GM21786 (cell line): ENCODE measurements at regions not wholly inside any gene's neighbourhood (a gene's known extent, or its start where the extent isn't known, plus 50 kb on each side); places are given as distances from the start of the nearest gene placed in this dataset.

Experiments
- ATAC-seq: cut with Tn5 transposase; IDR thresholded peaks from one replicate; pipeline ENCODE4 v1.9.1; 2021; ENCODE audit not compliant: unreplicated experiment

DNA sequence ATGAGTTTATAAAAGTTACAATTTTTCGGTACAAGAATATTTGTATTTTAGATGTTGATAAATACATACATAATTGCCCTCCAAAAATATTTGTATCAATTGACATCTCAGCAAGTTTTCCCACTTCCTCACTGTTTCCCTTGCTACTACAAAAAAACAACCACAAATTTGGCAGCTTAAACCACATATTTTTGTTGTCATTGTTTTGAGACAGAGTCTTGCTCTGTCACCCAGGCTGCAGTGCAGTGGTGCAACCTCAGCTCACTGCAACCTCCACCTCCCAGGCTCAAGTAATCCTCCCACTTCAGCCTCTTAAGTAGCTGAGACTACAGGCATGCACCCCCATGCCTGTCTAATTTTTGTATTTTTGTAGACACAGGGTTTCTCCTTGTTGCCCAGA, 162.8 kb upstream of the RARB start:
- ATAC-seq = no peak

DNA sequence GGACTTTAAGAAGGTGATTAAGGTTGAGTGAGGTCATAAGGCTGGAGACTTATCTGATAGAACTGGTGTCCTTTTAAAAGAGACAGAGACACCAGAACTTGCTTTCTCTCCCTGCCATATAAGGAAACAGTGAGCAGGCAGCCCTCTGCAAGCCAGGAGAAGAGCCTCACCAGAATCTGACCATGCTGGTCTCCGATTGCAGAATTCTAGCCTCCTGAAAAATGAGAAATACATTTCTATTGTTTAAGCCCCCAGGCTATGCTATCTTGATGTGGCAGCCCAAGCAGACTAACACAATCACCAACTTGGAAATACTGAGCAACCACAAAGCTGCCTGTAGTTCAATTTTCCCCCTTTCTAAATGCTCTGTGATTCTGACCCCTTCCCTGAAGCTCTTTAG, 161.4 kb upstream of the RARB start:
- ATAC-seq = no peak

DNA sequence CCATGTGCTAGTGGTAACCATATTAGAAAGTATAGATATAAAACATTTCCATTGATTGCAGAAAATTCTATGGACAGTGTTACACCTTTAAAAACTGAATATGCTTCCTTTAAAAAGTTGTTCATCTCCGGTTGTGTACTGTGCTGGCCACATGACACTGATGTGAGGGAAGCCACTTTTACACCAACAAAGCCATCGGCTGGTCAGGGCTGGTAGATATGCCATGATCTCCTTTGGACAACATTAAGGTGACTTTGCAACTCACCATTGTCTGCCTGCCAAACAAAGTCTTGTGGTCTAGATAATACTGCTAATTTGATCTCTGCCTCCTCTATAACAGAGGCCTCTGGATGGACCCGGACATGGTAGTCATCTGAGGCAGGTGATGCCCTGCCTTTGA, 156.0 kb upstream of the RARB start:
- no peak for ATAC-seq

DNA sequence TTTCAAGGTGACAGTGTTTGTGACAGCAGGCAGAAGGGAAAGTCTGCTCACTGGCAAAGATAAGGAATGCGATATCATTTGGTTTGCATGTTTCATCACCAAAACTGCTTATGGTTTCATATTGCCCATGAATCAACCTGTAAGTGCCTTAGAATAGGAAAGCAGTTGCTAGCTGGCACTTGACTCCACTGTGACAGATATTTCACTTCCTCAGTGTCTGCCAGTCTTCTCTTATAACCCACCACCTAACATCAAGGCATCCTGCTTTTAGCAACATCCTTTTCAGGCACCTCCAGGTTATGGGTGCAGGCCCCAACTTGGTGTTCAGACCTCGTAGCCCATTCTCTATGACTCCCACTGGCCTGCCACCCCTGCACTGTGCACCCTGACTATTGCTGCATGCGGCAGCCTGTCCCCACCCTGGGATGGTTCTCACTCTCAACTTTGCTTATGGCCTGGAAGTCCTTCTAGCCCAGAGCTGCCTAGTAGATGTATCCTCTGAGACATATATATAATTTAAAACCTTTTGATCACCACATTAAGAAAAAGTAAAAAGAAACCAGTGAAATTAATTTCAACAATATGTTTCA, 154.4 kb upstream of the RARB start:
- no peak for ATAC-seq

DNA sequence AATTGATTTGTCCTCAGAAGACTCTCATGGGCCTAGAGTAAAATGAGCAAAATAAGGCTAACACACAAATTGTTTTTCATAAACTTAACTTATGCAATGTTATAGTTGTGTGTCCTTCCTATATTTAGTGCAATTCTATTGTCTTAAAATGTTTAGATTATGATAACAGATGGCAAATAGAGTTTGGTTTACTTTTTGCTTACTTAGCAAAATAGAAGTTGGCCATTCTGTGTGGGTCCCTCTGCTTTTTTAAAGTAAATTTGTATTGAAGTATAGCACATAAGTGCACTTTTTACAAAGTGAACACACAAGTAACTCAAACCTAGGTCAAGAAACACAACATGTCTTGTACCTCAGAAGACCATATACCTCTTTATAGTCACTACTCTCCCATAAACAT, 150.6 kb upstream of the RARB start:
- no peak for ATAC-seq

DNA sequence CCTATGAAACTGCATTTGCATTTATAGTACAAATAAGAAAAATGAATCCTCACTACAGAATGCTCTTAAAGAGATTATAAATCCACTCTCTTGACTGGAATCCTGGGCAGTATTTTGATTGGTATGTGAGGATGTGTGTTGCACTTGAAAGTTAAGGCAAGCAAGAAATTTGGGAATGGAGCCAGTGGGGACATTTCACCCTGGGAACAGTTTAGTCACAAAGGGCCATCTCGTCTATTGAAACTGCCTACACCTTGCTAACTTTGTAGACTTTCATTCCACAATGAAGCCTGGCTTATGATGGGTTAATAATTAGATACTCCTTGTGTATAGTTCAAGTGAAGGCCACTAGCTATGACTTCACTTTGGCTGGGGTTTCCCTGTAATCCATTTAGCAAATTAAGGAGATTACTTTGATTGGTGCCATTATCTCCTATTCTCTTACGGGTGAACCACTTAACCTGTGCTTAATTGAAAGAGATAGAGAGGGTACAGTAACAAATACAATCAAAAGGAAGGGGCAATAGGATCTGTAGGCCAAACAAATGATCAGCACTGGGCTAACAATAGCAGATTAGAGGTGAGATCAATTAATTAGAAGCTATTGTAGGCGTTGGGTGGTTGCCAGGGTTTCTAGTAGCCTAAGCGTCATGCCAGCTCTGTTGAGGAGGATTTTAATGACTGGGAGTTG, 146.9 kb upstream of the RARB start:
- ATAC-seq = no peak

DNA sequence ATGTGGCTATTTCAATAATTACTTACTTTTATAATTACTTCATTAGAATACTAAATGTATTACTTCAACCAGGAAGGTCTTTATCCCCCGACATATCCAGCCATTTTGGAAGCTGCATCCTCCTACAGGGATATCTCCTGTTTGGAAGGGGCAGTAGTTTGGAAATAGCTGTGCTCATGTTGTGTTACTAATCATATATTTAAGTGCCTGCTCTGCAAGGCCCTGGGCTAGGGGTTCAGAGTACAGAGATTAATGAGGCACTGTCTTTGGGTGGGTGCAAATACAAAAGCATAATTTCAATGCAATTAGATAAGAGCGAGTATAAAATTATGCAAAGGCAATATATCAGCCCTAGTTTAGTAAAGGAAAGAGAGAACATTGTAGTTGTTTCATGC, 146.3 kb upstream of the RARB start:
- ATAC-seq = no peak

DNA sequence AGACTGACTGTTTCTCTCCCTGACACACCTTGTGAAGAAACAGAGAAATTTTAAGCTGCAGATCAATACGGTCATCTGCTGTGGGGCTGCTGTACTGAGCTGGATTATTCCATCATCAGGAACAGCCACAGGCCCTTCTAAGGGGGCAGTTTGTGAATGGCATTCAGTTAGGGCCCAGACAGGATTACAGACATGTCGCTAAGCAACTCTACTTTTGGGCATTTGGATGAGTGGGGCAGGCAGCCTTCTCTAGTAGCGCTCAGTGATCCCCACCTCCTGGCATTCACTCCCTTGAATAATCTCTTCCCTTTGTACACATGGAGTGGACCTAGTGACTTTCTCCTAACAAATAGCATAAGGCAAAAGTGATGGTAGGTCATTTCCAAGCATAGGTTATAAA, 144.4 kb upstream of the RARB start:
- no peak for ATAC-seq

DNA sequence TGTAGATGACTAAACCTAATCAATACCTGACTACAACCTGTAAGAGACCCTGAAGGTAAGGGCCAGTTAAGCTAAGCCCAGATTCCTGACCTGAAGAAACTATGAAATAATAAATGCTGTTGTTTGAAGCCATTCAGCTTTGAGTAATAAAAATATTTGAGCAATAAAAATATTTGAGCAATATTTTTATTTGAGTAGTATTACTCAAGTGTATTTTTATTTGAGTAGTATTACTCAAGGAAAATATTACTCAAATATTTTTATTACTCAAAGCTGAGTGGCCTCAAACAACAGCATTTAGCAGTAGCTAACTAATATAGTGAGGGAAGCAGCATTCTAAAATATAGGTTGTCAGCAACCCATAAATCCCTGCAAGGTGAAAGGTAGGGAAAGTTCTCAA, 143.8 kb upstream of the RARB start:
- no peak for ATAC-seq

DNA sequence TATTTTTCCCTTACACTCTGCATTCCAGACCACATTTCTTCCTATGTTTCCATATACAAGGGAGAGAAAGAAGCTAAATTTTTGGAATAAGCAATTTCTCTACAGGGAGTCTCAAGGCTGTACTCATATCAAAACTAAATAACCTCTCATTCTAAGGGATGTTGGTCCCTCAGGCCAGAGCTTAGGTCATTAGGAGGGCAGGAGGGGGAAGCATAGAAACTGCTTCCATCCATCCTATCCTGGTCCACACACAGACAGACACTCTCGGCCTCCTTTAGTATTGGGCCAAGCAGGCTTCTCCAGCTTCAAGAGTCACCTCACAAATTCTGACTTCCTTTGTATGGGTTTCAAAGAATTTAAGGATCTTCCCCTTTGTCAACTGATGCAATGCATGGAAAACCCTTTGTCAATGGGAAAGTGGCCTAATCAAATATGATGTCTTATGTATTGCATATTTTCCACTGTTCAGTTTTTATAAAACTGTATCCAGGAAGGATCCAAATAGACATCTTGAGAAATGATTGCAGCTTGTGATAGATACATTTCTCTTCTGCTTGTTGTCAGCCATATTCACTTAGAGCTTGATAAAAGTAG, 140.7 kb upstream of the RARB start:
- no peak for ATAC-seq

DNA sequence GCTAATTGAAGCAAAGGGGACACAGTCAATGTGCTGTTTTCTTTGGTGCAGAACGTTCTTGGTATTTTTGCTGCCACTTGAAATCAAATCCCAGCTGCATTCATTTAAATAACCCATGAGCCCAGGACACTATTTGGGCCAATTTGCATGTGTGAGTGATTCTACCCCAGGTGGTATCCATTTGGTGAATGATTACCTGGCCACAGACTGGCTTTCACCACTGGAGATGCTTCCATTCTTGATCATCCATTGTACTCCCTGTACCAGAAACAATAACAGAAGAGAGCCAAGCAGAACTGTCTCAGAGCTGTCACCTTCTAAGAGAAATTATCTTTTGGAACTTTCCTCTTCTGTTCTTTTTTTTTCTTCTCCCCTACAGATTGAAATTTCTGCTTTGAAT, 139.7 kb upstream of the RARB start:
- no peak for ATAC-seq

DNA sequence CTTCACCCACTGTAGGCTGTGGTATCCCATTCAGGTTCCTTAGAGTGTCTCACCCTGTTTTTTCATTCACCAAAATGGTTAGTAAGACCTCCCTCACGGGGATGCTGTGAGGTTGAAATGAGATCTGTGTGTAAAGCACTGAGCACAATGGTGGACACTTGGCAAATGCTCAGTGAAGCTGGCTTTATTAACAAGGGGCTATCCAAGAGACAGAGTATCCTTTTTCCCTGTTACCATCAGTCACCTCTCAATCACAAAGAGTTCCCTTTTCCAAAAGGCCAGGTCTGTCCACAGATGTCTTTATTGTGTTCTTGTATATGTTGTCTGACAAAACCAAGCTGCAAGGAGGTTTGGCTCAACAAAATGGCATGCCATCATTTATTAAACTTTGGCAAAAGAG, 138.9 kb upstream of the RARB start:
- ATAC-seq = no peak

DNA sequence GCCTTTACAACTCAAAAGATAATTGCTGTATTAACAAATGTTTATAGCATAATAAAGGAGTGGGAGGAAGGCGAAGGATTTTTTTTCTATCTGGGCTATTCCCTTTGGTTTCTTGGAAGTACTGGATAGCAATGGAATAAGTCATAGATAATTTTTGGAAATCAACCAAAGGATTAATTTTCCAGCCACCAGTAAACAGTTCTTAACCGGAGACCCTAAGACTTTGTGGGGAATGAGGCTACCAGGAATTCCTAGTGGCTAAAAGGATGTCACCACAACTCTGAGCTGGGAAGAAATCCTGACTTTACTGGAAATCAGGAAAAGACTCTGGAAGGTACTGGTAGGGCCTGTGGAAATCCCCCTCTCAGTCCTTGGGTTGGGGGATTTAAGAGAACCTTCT, 138.4 kb upstream of the RARB start:
- ATAC-seq = no peak

DNA sequence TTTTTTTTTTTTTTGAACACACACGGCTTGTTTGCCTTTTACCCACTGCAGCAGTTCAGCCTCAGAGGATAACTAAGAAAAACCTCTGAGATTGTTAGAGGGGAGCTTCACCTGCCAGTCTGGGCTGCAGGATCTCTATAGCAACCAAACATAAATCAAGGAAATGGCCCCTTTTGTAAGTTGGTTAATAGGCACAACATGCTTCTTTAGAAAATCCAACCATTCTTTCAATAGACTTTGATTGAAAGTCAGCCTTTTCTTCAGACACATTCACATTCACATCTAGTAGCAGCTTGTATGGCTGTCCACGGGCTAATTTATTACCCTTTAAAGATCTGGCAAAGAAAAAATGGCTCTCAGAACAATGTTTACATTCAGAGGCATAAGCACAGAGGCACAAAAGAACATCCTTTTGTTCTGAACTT, 136.6 kb upstream of the RARB start:
- ATAC-seq = no peak

DNA sequence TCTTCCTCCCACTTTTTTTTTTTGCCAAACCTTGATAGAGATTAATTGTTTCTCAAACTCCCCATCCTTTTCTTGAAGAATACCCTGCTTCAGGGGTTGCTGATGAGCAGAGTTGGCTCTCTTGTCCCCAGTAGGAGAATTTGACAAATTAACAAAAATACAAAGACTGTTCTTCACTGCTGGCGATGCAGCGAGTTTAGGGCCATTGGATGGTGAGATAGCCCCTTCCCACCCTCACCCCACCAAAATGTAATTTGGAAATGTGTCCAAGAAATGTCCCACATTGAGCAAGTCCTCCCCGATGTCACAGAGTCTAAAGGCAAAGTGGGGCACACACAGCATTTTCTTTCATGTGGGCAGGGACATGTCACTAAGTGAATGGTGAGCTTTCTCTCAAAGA, 136.0 kb upstream of the RARB start:
- no peak for ATAC-seq

DNA sequence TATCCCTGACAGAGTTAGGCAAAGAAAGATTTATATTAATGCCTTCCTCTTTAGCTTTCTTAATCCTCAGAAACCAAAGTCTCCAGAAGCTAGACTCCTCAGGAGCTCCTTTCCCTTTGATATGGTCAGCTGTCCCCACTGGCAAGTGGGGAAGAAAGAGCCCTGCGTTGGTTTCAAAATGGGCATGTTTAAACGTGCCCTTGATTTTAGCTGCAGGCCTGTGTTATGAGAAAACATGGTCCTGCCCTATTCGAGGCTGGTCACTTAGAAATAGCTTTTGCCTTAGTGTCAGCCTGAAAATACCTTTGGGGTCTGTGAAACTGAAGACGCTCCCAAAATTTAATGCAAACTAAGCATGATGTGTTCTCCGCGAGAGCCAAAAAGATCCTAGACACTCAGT, 135.5 kb upstream of the RARB start:
- ATAC-seq = no peak

DNA sequence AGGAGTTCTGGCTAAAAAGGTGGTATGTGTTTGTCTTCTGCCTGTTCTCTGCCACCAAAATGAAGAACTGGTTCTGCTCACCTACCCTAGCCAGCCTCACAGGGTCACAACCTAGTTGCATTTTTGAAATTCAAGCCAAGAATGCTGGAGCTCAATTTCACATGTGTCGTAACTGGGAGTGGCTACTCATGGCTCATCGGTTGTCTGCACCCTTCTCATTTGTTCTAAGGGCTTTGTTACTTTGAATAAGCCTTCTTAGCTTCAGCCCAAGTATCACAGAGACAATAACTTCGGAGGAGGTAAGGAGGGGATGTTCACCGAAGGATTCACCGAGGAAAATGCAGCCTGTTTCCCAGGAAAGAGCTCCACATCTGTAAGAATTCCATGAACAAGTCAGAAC, 134.3 kb upstream of the RARB start:
- ATAC-seq = no peak

DNA sequence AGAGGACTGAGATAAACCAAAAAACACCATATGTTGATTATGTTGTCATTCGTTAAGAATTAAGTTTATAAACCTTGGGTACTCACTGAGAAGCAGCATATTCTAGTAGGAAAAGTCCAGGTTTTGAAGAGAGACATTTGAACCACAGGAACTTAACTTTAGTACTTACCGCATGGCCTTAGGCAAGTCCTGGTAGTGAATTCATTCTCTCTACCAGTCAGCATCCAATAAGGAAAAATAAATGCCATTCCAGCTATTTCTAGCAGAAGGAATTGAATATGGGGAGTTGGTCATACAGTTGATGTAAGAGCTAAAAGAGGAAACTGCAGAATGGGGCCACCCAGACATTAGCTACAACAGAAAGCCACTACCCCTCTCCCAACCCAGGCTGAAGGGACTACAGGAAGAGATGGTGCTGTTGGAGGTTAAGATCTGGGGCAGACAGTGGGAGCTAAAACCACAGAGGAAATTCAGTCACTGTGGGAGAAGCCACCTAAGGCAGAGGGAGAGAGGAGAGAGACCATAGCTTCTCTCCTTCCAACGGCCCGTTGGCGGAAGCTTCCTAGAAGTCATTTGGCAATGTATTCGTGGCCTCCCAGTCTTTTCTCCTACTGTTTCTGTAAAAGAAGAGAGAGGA, 133.8 kb upstream of the RARB start:
- no peak for ATAC-seq

DNA sequence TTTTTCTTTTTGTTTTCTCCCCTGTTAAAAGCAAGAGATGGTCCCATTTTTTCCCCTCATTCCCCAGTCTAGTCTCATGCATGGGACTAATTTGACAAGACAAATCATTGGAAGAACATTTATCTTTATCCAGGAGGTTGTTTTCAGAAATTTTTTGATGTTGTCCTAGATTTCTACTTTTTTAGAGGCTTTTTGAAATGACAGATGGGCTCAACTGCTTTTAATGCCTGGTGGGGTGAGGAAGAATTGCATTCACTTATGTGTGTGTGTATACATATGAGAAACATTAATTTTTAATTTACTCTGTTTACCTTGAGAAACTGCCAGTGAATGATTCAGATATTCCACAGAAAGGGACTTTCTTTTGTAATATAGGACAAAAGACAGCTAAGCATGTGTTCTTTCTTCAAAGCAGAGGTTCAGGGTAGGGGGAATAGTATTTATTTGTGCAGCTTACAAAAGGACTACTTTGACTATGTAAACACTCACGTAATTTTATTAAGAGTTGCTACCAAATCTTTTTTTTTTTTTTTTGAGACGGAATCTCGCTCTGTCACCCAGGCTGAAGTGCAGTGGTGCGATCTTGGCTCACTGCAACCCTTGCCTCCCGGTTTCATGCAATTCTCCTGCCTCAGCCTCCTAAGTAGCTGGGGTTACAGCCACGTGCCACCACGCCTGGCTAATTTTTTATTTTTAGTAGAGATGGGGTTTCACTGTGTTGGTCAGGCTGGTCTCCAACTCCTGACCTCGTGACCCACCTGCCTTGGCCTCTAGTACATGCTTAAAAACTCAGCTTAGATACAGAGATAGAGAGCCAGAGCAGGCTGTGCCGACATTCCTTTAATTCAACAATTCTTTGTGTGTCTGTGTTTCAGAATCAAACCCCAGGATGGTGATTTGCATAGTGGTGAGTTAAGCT, 130.1 kb upstream of the RARB start:
- ATAC-seq = no peak

DNA sequence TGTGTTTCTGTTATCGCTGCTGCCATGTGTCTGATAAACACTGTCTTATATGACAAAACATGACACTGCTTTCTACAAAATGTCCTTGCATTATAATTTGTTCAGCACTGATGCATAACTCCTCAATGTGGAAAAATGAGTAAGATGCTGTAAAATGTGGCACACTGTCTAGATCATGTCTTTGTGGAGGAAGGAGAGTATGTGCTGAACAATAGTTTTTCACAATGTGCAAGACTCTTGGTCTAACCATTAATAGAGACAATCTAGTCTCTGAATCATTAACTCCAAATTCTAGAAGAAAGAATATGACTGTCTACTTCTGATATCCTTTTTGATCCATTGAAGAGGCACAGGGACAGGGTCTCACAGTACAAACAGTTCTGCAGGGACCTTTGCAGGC, 127.9 kb upstream of the RARB start:
- ATAC-seq = no peak

DNA sequence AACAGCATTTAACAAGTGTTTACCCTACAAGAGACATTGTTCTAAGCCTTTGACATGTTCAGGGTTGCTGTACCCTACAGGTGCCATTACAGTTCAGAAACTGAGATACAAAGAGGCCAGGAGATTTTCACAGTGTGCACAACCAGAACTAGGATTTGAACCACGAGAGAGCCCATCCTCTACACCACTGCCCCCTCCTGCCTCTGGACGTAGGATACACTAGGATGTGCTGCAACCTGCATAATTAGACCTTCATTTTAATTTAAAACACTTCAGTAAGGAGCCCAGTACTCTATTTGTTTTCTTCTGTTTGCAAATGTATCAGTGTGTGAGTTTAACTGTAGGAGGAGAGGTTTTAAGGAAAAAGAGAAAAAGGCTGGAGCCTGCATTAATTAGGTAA, 123.1 kb upstream of the RARB start:
- ATAC-seq = no peak
